CD4-positive, alpha-beta T cell (primary cell): ENCODE measurements at regions not wholly inside any gene's neighbourhood (a gene's known extent, or its start where the extent isn't known, plus 50 kb on each side); places are given as distances from the start of the nearest gene placed in this dataset.

Experiments
- ATAC-seq: fragments of 200-7000 bp; cut with Tn5 transposase; one replicate; pipeline ENCODE4 v1.10.0; 2022; ENCODE audit warnings: mild to moderate bottlenecking; ENCODE audit not compliant: poor library complexity
- CTCF ChIA-PET: fragments of 350-600 bp; sonication (Branson Sonifier 250); formaldehyde crosslinking; loops from one replicate; lab custom pipeline; 2021; ENCODE audit warnings: antibody characterized with exemption, inconsistent platforms; lab: Charles Lee
- POLR2A ChIA-PET: fragments of 350-600 bp; sonication (Branson Sonifier 250); formaldehyde crosslinking; loops from one replicate; lab custom pipeline; 2021; ENCODE audit warnings: antibody characterized with exemption, inconsistent platforms; lab: Charles Lee
- DNase-seq, 14 experiments: peaks; one replicate each; pipeline ENCODE4 v3.0.0-alpha.2; 2013 to 2020; ENCODE audit warnings: mixed read lengths in 2 of 14
- H3K27ac ChIP-seq, 2 donors: one replicate each; pipeline versions ENCODE4 v1.5.1 to v1.7.0; 2013; ENCODE audit warnings: low read length in 2 of 2, low read depth in 1 of 2, mild to moderate bottlenecking in 1 of 2
- H3K27me3 ChIP-seq, 2 experiments: 1 replicate in 1 of 2; 2 replicates in 1 of 2; pipeline versions ENCODE4 v1.6.1 to v1.7.0; 2013; ENCODE audit warnings: low read length in 2 of 2, control low read depth in 1 of 2, mild to moderate bottlenecking in 1 of 2, moderate library complexity in 1 of 2; ENCODE audit not compliant: insufficient read depth in 2 of 2, control insufficient read depth in 1 of 2
- H3K36me3 ChIP-seq: one replicate; pipeline ENCODE4 v1.6.1; 2013; ENCODE audit warnings: low read length, control low read depth; ENCODE audit not compliant: insufficient read depth
- H3K4me1 ChIP-seq: one replicate; pipeline ENCODE4 v1.6.1; 2013; ENCODE audit warnings: low read length, control low read depth; ENCODE audit not compliant: insufficient read depth
- H3K4me3 ChIP-seq: one replicate; pipeline ENCODE4 v1.5.1; 2013; ENCODE audit warnings: mild to moderate bottlenecking, low read length, moderate library complexity
- H3K9me3 ChIP-seq, 2 experiments: 1 replicate in 1 of 2; 2 replicates in 1 of 2; pipeline versions ENCODE4 v1.6.1 to v1.7.0; 2013; ENCODE audit warnings: low read length in 2 of 2, mild to moderate bottlenecking in 2 of 2, control low read depth in 1 of 2, moderate library complexity in 1 of 2; ENCODE audit not compliant: control insufficient read depth in 1 of 2, insufficient read depth in 1 of 2
- H3K27ac Mint-ChIP-seq: one replicate; pipeline ENCODE4 v1.8.0; 2020; ENCODE audit warnings: mixed read lengths
- H3K27me3 Mint-ChIP-seq: one replicate; pipeline ENCODE4 v1.8.0; 2021; ENCODE audit warnings: mixed read lengths
- H3K36me3 Mint-ChIP-seq: one replicate; pipeline ENCODE4 v1.8.0; 2021; ENCODE audit warnings: low read depth, mixed read lengths
- H3K4me1 Mint-ChIP-seq: one replicate; pipeline ENCODE4 v1.8.0; 2021; ENCODE audit warnings: low read depth, mixed read lengths
- H3K4me3 Mint-ChIP-seq: one replicate; pipeline ENCODE4 v1.8.0; 2020; ENCODE audit warnings: mild to moderate bottlenecking, mixed read lengths
- H3K9me3 Mint-ChIP-seq: one replicate; pipeline ENCODE4 v1.8.0; 2020; ENCODE audit warnings: mixed read lengths
- intact Hi-C, 2 experiments: fragments of 100-400 bp; cut with DNase I in 1 of 2; cut with micrococcal nuclease in 1 of 2; formaldehyde crosslinking; loops; one replicate each; pipeline versions ENCODE4 v1.15.1 to v1.9.0; 2023 to 2025; cut with DNase I, micrococcal nuclease
- TF ChIP-seq, protein P1 (sequence below): fragments of 200-600 bp; IDR thresholded peaks from one replicate; pipeline ENCODE4 v1.8.0; 2022; ENCODE audit warnings: antibody characterized with exemption, mild to moderate bottlenecking

DNA sequence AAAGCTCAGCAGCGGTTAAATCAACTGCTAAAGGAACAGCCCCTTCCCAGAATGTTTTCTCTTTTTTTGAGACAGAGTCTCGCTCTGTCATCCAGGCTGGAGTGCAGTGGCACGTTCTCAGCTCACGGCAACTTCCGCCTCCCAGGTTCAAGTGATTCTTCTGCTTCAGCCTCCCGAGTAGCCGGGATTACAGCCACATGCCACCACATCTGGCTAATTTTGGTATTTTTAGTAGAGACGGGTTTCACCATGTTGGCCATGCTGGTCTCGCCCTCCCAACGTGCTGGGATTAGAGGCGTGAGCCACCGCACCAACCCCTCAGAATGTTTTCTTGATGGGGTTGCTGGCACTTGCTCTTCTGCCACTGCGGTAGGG is 59.8 kb upstream of the IL6 start:
- no peaks in the 10 kb centered on the region for H3K27me3 ChIP-seq
- Mint-ChIP-seq H3K4me1 (peaks cover 5% of the 10 kb centered on the region), H3K27ac (no peak overlapping the region), H3K36me3 (no peaks in the 10 kb centered on the region), H3K9me3 (no peaks in the 10 kb centered on the region), H3K4me3 (no peak overlapping the region), H3K27me3 (peaks cover 6% of the 10 kb centered on the region)
- H3K27ac ChIP-seq: no peak overlapping the region
- H3K4me1 ChIP-seq: peaks cover 2% of the 10 kb centered on the region
- no peak for DNase-seq
- H3K9me3 ChIP-seq: peaks cover 0 to 9% of the 10 kb centered on the region in 2 experiments
- TF ChIP-seq, protein P1, sequence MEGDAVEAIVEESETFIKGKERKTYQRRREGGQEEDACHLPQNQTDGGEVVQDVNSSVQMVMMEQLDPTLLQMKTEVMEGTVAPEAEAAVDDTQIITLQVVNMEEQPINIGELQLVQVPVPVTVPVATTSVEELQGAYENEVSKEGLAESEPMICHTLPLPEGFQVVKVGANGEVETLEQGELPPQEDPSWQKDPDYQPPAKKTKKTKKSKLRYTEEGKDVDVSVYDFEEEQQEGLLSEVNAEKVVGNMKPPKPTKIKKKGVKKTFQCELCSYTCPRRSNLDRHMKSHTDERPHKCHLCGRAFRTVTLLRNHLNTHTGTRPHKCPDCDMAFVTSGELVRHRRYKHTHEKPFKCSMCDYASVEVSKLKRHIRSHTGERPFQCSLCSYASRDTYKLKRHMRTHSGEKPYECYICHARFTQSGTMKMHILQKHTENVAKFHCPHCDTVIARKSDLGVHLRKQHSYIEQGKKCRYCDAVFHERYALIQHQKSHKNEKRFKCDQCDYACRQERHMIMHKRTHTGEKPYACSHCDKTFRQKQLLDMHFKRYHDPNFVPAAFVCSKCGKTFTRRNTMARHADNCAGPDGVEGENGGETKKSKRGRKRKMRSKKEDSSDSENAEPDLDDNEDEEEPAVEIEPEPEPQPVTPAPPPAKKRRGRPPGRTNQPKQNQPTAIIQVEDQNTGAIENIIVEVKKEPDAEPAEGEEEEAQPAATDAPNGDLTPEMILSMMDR: no peak
- ChIA-PET CTCF (no interaction called here), POLR2A (no interaction called here)
- ATAC-seq: no peak
- H3K4me3 ChIP-seq: no peak overlapping the region
- intact Hi-C loops: no loop called here
- no peaks in the 10 kb centered on the region for H3K36me3 ChIP-seq

DNA sequence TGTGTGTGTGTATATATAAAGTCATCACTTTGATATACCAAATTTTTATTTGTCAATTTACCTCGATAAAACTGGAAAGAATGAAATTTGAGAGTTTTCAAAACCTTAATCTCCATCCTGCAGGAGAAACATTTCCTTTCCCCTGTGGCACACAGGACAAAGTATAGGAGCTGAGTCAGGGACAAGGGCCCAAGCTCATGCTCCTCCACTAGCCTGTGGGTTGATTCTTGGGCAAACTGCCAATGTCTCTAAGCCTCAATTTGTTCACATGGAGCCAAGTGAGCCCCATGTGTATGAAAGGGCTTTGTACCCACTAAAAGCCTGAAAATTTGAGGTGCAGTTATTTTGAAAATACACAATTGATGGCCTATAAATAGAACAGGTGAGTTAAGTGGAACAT is 60.3 kb upstream of the IL6 start:
- Mint-ChIP-seq H3K4me1 (peaks cover 4% of the 10 kb centered on the region), H3K36me3 (no peaks in the 10 kb centered on the region), H3K27ac (no peak overlapping the region), H3K4me3 (no peak overlapping the region), H3K27me3 (peaks cover 6% of the 10 kb centered on the region), H3K9me3 (no peaks in the 10 kb centered on the region)
- Histone ChIP-seq H3K27me3 (no peaks in the 10 kb centered on the region), H3K4me3 (no peak overlapping the region), H3K27ac (no peak overlapping the region), H3K4me1 (no peaks in the 10 kb centered on the region), H3K36me3 (no peaks in the 10 kb centered on the region), H3K9me3 (peaks cover 0 to 9% of the 10 kb centered on the region in 2 experiments)
- intact Hi-C loops: no loop called here
- DNase-seq: no peak
- TF ChIP-seq, protein P1: no peak
- ChIA-PET CTCF (no interaction called here), POLR2A (no interaction called here)
- no peak for ATAC-seq

DNA sequence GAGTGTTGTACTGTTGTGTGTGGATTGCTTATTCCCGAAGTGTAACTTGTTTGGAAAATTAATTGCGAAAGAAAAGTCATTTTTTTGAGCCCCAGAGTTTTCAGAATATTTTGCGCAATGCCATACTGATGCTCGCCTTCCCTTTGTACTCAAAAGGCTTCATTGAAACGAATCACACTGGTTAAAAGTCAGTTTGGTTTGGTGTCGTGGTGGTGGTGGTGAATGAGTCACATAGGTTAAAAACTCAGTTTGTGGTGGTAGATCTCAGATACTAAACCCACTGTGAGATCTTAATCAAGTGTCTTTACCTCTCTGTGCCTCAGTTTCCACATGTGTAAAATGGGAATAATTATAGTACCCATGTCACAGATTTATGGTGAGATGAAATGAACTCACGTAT is 61.1 kb upstream of the IL6 start:
- H3K27ac Mint-ChIP-seq: no peak overlapping the region

More for the DNA sequence above, 61.1 kb upstream of the IL6 start:
- ATAC-seq: no peak
- no peak for DNase-seq
- H3K9me3 ChIP-seq: peaks cover 0 to 9% of the 10 kb centered on the region in 2 experiments
- TF ChIP-seq, protein P1: no peak
- intact Hi-C loops: no loop called here
- H3K27ac ChIP-seq: no peak overlapping the region
- CTCF ChIA-PET: no interaction called here
- H3K4me3 ChIP-seq: no peak overlapping the region
- no peaks in the 10 kb centered on the region for H3K4me1 ChIP-seq
- peaks cover 6% of the 10 kb centered on the region for H3K27me3 Mint-ChIP-seq
- no peaks in the 10 kb centered on the region for H3K36me3 Mint-ChIP-seq
- H3K36me3 ChIP-seq: no peaks in the 10 kb centered on the region
- POLR2A ChIA-PET: no interaction called here
- no peaks in the 10 kb centered on the region for H3K9me3 Mint-ChIP-seq
- no peaks in the 10 kb centered on the region for H3K27me3 ChIP-seq
- H3K4me1 Mint-ChIP-seq: no peaks in the 10 kb centered on the region
- H3K4me3 Mint-ChIP-seq: no peak overlapping the region
